MM.1S (cell line): ENCODE measurements at regions not wholly inside any gene's neighbourhood (a gene's known extent, or its start where the extent isn't known, plus 50 kb on each side); places are given as distances from the start of the nearest gene placed in this dataset.

Experiments
- EZH2 ChIP-seq: fragments of 300-600 bp; sonication (generic); optimal IDR thresholded peaks from 2 replicates; pipeline ENCODE3; 2017; ENCODE audit warnings: low read depth, mild to moderate bottlenecking, antibody characterized with exemption, low read length, mixed read lengths
- EZH2phosphoT487 ChIP-seq: fragments of 300-600 bp; sonication (generic); IDR thresholded peaks from 2 replicates; pipeline ENCODE4 v1.6.1; 2018; ENCODE audit warnings: antibody characterized with exemption, low read length
- TF ChIP-seq, protein P1 (sequence below): fragments of 300-600 bp; sonication (generic); IDR thresholded peaks from 2 replicates; pipeline ENCODE4 v1.5.1; 2016; ENCODE audit warnings: antibody characterized with exemption, low read length, mixed read lengths

DNA sequence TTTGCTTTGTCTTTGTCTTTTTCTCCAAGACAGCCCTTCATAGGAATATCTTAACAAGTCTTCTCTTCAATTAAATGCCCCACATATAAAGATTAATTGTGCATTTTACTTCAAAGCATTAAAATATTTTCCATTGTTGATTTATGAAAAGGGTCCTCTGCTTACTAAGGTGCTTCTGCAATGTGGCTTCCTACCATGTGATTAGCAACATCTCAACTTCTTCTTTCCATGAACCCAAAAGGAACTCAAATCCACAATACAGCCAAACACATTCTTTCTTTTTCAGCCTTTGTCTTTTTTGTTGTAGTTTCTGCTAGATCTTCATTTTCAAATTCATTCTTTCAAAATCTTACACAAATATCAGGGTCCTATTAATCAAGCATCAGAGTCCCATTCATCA lies 309.2 kb downstream of the NSUN3 start:
- TF ChIP-seq, protein P1, sequence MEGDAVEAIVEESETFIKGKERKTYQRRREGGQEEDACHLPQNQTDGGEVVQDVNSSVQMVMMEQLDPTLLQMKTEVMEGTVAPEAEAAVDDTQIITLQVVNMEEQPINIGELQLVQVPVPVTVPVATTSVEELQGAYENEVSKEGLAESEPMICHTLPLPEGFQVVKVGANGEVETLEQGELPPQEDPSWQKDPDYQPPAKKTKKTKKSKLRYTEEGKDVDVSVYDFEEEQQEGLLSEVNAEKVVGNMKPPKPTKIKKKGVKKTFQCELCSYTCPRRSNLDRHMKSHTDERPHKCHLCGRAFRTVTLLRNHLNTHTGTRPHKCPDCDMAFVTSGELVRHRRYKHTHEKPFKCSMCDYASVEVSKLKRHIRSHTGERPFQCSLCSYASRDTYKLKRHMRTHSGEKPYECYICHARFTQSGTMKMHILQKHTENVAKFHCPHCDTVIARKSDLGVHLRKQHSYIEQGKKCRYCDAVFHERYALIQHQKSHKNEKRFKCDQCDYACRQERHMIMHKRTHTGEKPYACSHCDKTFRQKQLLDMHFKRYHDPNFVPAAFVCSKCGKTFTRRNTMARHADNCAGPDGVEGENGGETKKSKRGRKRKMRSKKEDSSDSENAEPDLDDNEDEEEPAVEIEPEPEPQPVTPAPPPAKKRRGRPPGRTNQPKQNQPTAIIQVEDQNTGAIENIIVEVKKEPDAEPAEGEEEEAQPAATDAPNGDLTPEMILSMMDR = no peak
- TF ChIP-seq EZH2 (no peak), EZH2phosphoT487 (no peak)
